GM12878 (cell line): ENCODE measurements at regions not wholly inside any gene's neighbourhood (a gene's known extent, or its start where the extent isn't known, plus 50 kb on each side); places are given as distances from the start of the nearest gene placed in this dataset.

Experiments used
- ASH2L ChIP-seq: fragments of 300-600, 200-600 bp; sonication (generic); IDR thresholded peaks from 2 replicates; pipeline ENCODE4 v1.6.1; 2017; ENCODE audit warnings: low read depth, mild to moderate bottlenecking, borderline replicate concordance
- ATF7 ChIP-seq: fragments of 450-650 bp; IDR thresholded peaks from 2 replicates; pipeline ENCODE4 v1.6.1; 2016; ENCODE audit warnings: low read depth, mild to moderate bottlenecking
- CHD1 ChIP-seq: IDR thresholded peaks from 2 replicates; pipeline ENCODE4 v1.6.1; 2012; ENCODE audit warnings: low read depth, low read length, improper control_type of control experiment
- FOS ChIP-seq: IDR thresholded peaks from 3 replicates; pipeline ENCODE4 v1.6.1; 2011; ENCODE audit warnings: borderline replicate concordance; ENCODE audit not compliant: insufficient read length; ENCODE audit errors: extremely low read depth
- HDAC2 ChIP-seq: fragments of 200-600 bp; sonication (generic); IDR thresholded peaks from 2 replicates; pipeline ENCODE4 v1.6.1; 2017
- IKZF1 ChIP-seq: fragments of 450-650 bp; conservative IDR thresholded peaks from 2 replicates; pipeline ENCODE4 v1.6.1; 2017; ENCODE audit warnings: antibody characterized with exemption, mild to moderate bottlenecking
- IKZF2 ChIP-seq, 2 experiments: fragments of 450-650 bp; IDR thresholded peaks; 2 replicates each; pipeline ENCODE4 v1.6.1; 2017; ENCODE audit warnings: mild to moderate bottlenecking in 2 of 2, moderate library complexity in 2 of 2
- JUND ChIP-seq: IDR thresholded peaks from 2 replicates; pipeline ENCODE4 v1.6.1; 2012; ENCODE audit warnings: low read depth, mild to moderate bottlenecking, low read length, improper control_type of control experiment, moderate library complexity
- NR2C1 ChIP-seq: fragments of 450-650 bp; IDR thresholded peaks from 2 replicates; pipeline ENCODE4 v1.6.1; 2017; ENCODE audit warnings: antibody characterized with exemption, mild to moderate bottlenecking, moderate library complexity
- RAD21 ChIP-seq: IDR thresholded peaks from 2 replicates; pipeline ENCODE4 v1.6.1; 2011; ENCODE audit warnings: mild to moderate bottlenecking, low read depth, low read length, moderate library complexity; ENCODE audit not compliant: insufficient read depth
- SIX5 ChIP-seq: IDR thresholded peaks from 2 replicates; pipeline ENCODE4 v1.6.1; 2011; ENCODE audit warnings: mild to moderate bottlenecking, low read depth, low read length, moderate library complexity; ENCODE audit not compliant: severe bottlenecking
- TF ChIP-seq, protein P1 (sequence below): fragments of 450-650 bp; IDR thresholded peaks from 2 replicates; pipeline ENCODE4 v1.6.1; 2017; ENCODE audit warnings: mild to moderate bottlenecking, moderate library complexity
- TF ChIP-seq, protein P2 (sequence below): fragments of 450-650 bp; formaldehyde crosslinking; IDR thresholded peaks from 2 replicates; pipeline ENCODE4 v1.4.0; 2022; ENCODE audit warnings: mild to moderate bottlenecking, moderate library complexity
- TF ChIP-seq, protein P3 (sequence below): fragments of 450-650 bp; IDR thresholded peaks from 2 replicates; pipeline ENCODE4 v1.6.1; 2017; ENCODE audit warnings: mild to moderate bottlenecking, moderate library complexity
- TF ChIP-seq, protein P4 (sequence below): fragments of 450-650 bp; IDR thresholded peaks from 2 replicates; pipeline ENCODE4 v1.6.1; 2017; ENCODE audit warnings: antibody characterized with exemption, mild to moderate bottlenecking, moderate library complexity

DNA sequence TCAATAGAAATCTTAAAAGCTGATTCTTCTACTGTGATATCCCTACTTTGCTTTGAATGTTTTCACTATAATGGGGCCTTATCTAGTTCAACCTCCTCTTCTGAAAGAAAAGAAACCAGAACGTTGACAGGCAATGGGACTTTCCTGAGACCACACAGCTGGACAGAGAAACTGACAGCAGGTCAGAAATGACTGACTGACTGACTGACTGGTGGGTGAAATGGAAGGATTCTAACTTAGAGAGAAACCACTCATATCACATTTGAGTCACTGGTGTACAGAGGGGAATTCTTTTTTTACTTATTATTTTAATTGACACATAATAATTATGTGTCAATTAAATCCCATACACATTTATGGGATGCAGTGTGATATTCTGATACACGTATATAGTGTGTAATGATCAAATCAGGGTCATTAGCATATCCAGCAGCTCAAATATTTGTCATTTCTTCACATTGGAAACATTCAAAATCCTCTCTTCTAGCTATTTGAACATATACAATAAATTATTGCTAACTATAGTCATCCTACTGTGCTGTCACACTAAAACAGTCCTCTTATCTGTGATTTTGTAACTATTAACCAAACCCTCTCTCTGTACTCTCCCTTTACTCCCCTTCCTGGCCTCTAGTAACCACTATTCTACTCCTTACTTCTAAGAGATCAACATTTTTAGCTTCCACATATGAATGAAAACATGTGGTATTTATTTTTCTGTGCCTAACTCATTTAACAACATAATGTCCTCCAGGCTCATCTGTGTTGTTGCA, 64.8 kb upstream of the NRSN1 start (continued):
- peak; percentile 10; the same call in 1 of the 2 replicates for TF ChIP-seq RAD21
- TF ChIP-seq, protein P1, sequence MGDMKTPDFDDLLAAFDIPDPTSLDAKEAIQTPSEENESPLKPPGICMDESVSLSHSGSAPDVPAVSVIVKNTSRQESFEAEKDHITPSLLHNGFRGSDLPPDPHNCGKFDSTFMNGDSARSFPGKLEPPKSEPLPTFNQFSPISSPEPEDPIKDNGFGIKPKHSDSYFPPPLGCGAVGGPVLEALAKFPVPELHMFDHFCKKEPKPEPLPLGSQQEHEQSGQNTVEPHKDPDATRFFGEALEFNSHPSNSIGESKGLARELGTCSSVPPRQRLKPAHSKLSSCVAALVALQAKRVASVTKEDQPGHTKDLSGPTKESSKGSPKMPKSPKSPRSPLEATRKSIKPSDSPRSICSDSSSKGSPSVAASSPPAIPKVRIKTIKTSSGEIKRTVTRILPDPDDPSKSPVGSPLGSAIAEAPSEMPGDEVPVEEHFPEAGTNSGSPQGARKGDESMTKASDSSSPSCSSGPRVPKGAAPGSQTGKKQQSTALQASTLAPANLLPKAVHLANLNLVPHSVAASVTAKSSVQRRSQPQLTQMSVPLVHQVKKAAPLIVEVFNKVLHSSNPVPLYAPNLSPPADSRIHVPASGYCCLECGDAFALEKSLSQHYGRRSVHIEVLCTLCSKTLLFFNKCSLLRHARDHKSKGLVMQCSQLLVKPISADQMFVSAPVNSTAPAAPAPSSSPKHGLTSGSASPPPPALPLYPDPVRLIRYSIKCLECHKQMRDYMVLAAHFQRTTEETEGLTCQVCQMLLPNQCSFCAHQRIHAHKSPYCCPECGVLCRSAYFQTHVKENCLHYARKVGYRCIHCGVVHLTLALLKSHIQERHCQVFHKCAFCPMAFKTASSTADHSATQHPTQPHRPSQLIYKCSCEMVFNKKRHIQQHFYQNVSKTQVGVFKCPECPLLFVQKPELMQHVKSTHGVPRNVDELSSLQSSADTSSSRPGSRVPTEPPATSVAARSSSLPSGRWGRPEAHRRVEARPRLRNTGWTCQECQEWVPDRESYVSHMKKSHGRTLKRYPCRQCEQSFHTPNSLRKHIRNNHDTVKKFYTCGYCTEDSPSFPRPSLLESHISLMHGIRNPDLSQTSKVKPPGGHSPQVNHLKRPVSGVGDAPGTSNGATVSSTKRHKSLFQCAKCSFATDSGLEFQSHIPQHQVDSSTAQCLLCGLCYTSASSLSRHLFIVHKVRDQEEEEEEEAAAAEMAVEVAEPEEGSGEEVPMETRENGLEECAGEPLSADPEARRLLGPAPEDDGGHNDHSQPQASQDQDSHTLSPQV: no peak
- TF ChIP-seq, protein P2, sequence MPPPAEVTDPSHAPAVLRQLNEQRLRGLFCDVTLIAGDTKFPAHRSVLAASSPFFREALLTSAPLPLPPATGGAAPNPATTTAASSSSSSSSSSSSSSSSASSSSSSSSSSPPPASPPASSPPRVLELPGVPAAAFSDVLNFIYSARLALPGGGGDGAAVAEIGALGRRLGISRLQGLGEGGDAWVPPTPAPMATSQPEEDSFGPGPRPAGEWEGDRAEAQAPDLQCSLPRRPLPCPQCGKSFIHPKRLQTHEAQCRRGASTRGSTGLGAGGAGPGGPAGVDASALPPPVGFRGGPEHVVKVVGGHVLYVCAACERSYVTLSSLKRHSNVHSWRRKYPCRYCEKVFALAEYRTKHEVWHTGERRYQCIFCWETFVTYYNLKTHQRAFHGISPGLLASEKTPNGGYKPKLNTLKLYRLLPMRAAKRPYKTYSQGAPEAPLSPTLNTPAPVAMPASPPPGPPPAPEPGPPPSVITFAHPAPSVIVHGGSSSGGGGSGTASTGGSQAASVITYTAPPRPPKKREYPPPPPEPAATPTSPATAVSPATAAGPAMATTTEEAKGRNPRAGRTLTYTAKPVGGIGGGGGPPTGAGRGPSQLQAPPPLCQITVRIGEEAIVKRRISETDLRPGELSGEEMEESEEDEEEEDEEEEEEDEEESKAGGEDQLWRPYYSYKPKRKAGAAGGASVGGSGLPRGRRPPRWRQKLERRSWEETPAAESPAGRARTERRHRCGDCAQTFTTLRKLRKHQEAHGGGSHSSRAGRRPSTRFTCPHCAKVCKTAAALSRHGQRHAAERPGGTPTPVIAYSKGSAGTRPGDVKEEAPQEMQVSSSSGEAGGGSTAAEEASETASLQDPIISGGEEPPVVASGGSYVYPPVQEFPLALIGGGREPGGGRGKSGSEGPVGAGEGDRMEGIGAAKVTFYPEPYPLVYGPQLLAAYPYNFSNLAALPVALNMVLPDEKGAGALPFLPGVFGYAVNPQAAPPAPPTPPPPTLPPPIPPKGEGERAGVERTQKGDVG (CRISPR knock-in tag): no peak
- TF ChIP-seq IKZF1: peak; percentile 56; the same call in 1 of the 2 replicates
- peak; percentile 40; the same call in 1 of the 2 replicates for TF ChIP-seq JUND
- no peak for TF ChIP-seq FOS
- TF ChIP-seq CHD1: no peak
- TF ChIP-seq SIX5: no peak
- no peak for TF ChIP-seq ASH2L
- no peak for TF ChIP-seq ATF7
- TF ChIP-seq, protein P3, sequence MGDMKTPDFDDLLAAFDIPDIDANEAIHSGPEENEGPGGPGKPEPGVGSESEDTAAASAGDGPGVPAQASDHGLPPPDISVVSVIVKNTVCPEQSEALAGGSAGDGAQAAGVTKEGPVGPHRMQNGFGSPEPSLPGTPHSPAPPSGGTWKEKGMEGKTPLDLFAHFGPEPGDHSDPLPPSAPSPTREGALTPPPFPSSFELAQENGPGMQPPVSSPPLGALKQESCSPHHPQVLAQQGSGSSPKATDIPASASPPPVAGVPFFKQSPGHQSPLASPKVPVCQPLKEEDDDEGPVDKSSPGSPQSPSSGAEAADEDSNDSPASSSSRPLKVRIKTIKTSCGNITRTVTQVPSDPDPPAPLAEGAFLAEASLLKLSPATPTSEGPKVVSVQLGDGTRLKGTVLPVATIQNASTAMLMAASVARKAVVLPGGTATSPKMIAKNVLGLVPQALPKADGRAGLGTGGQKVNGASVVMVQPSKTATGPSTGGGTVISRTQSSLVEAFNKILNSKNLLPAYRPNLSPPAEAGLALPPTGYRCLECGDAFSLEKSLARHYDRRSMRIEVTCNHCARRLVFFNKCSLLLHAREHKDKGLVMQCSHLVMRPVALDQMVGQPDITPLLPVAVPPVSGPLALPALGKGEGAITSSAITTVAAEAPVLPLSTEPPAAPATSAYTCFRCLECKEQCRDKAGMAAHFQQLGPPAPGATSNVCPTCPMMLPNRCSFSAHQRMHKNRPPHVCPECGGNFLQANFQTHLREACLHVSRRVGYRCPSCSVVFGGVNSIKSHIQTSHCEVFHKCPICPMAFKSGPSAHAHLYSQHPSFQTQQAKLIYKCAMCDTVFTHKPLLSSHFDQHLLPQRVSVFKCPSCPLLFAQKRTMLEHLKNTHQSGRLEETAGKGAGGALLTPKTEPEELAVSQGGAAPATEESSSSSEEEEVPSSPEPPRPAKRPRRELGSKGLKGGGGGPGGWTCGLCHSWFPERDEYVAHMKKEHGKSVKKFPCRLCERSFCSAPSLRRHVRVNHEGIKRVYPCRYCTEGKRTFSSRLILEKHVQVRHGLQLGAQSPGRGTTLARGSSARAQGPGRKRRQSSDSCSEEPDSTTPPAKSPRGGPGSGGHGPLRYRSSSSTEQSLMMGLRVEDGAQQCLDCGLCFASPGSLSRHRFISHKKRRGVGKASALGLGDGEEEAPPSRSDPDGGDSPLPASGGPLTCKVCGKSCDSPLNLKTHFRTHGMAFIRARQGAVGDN: no peak
- peak; percentile 73 to 76; a peak in 3 of 4 replicates for TF ChIP-seq IKZF2 (IDR thresholded peaks at IDR 0.05)
- TF ChIP-seq NR2C1: no peak
- TF ChIP-seq HDAC2: no peak
- TF ChIP-seq, protein P4, sequence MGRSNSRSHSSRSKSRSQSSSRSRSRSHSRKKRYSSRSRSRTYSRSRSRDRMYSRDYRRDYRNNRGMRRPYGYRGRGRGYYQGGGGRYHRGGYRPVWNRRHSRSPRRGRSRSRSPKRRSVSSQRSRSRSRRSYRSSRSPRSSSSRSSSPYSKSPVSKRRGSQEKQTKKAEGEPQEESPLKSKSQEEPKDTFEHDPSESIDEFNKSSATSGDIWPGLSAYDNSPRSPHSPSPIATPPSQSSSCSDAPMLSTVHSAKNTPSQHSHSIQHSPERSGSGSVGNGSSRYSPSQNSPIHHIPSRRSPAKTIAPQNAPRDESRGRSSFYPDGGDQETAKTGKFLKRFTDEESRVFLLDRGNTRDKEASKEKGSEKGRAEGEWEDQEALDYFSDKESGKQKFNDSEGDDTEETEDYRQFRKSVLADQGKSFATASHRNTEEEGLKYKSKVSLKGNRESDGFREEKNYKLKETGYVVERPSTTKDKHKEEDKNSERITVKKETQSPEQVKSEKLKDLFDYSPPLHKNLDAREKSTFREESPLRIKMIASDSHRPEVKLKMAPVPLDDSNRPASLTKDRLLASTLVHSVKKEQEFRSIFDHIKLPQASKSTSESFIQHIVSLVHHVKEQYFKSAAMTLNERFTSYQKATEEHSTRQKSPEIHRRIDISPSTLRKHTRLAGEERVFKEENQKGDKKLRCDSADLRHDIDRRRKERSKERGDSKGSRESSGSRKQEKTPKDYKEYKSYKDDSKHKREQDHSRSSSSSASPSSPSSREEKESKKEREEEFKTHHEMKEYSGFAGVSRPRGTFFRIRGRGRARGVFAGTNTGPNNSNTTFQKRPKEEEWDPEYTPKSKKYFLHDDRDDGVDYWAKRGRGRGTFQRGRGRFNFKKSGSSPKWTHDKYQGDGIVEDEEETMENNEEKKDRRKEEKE: no peak
